HS-5 (cell line): ENCODE measurements at regions not wholly inside any gene's neighbourhood (a gene's known extent, or its start where the extent isn't known, plus 50 kb on each side); places are given as distances from the start of the nearest gene placed in this dataset.

ENCODE experiments used
- DNase-seq: peaks from one replicate; pipeline ENCODE4 v3.0.0-alpha.2; 2012; ENCODE audit warnings: low read depth

- DNase-seq, result no peak
These were observed 50.8 kb upstream of the ANP32A start for GRCh38 chr15:68871507-68871906.

DNA sequence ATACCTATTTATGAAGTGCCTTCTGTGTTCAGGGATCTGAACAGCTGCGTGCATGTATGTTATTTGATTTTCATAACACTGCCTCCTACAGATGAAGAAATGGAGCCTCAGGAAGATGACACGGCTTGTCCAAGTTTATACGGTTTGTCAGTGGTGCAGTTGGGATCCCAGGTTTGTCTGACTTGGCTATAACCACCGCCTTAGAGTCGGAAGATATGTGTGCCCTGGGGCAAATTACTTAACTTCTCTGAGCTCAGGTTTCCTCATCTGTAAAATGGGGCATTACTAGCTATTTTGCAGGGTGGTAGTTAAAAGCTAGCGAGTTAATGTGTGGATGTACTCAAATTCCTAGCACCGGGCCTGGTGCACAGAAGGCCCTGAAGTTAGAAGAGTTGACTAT lies 54.1 kb upstream of the ANP32A start:
- no peak for DNase-seq

- DNase-seq, result peak; percentile 60
These were observed 54.8 kb upstream of the SPESP1 start for GRCh38 chr15:68875377-68876116.

- DNase-seq, result no peak
These were observed 52.7 kb upstream of the SPESP1 start for GRCh38 chr15:68877626-68878025.

DNA sequence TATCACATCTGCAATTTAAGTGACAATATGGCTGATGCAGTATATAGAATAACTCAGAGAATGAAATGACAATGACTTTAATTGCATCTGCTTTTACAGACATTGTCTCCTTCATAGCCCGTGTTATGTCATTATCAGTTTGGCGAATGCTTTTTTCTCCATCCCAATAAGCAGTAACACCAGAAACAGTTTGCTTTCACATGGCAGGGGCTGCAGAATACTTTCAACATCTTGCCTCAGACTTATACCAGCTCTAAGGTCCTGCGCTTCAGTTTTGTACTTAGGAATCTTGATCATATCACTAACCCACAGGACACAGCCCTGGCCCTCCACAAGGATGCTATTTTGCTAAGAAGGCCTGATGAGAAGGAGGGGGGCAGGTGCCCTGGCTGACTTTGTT lies 49.9 kb upstream of the SPESP1 start:
- DNase-seq, result no peak
